HEK293T (cell line): ENCODE measurements at regions not wholly inside any gene's neighbourhood (a gene's known extent, or its start where the extent isn't known, plus 50 kb on each side); places are given as distances from the start of the nearest gene placed in this dataset.

ENCODE experiments used
- FOXA1 ChIP-seq: fragments of 450-650 bp; IDR thresholded peaks from 2 replicates; pipeline ENCODE4 v1.6.1; 2016; ENCODE audit warnings: mild to moderate bottlenecking
- FOXK2 ChIP-seq: fragments of 450-650 bp; IDR thresholded peaks from 2 replicates; pipeline ENCODE4 v1.6.1; 2016; ENCODE audit warnings: mild to moderate bottlenecking
- FOXM1 ChIP-seq: fragments of 450-650 bp; IDR thresholded peaks from 2 replicates; pipeline ENCODE4 v1.6.1; 2017; ENCODE audit warnings: mild to moderate bottlenecking, borderline replicate concordance
- HDGF ChIP-seq: fragments of 450-650 bp; IDR thresholded peaks from 2 replicates; pipeline ENCODE4 v1.6.1; 2017; ENCODE audit warnings: antibody characterized with exemption, borderline replicate concordance
- SP1 ChIP-seq: fragments of 450-650 bp; IDR thresholded peaks from 2 replicates; pipeline ENCODE4 v1.6.1; 2017
- SUZ12 ChIP-seq: fragments of 450-650 bp; IDR thresholded peaks from 2 replicates; pipeline ENCODE4 v1.6.1; 2016; ENCODE audit warnings: mild to moderate bottlenecking

DNA sequence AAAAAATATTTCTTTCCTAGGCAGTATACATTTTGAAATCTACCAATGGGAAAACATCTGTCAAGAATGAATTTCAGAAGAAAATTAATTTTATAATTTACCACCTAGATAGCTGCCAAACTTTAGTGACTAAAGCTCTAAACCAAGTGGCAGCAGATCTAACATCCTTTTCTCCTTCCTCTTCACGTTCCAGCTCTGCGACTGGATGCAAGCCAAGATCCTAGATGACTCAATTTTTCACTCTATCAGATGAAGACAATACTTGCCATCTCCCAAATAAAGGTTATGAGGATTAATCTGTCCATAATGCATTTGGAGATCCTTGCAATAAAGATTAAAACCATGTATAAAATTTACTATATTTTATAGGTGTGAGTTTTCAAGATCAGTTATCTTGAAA lies 66.7 kb upstream of the MIR17HG start:
- TF ChIP-seq SUZ12 = no peak
- no peak for TF ChIP-seq SP1
- TF ChIP-seq HDGF = no peak
- no peak for TF ChIP-seq FOXA1
- TF ChIP-seq FOXK2 = no peak
- no peak for TF ChIP-seq FOXM1
